GM19452 (cell line): ENCODE measurements at regions not wholly inside any gene's neighbourhood (a gene's known extent, or its start where the extent isn't known, plus 50 kb on each side); places are given as distances from the start of the nearest gene placed in this dataset.
"Not testable (repeated sequence)": the region's sequence is repeated elsewhere in the genome, so short reads cannot be mapped to it uniquely, and the experiment has no call there.

Source experiments
- ATAC-seq: cut with Tn5 transposase; IDR thresholded peaks from one replicate; pipeline ENCODE4 v1.9.1; 2021; ENCODE audit not compliant: unreplicated experiment

DNA sequence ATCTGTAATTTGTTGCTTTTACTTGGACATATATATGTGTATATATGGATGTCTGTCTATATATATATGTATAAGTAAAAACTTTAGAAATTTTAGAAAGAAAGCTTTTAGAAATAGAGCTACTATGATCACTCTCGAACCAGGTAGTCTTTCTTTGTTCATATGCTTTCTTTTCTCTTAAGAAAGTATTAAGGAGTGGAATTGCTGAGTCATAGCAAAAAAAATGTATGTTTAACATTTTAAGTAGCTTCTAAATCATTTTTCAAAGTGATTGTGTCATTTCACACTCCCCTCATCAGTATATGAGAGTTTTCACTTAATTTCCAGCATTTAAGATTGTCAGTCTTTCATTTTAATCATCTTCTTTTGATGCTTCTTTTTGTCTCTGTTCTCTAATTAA lies 447.9 kb upstream of the TECRL start:
- no peak for ATAC-seq

- ATAC-seq, result no peak
Observed at GRCh38 chr4:64846417-64846816, 437.2 kb upstream of the TECRL start.

DNA sequence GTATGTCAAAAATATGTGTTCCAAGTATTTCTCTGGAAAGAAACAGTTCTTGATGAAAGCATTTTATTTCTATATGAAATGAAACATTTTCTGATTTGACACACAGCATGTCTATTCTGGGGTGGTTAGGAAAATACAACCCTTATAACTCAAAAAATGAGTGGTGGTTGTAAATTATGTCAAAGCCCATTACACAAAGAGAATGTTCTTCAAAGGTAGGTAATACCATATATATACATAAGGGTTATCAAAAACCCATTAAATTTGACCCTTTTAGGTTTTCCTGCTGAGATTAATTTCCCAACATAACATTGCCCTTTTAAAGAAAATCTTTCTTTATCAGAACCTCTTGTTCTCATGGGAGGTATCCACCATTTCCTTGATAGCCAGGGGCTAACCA lies 420.5 kb upstream of the TECRL start:
- no peak for ATAC-seq

- no peak for ATAC-seq
Observed at GRCh38 chr4:64824591-64824990, 415.3 kb upstream of the TECRL start.

- no peak for ATAC-seq
Observed at GRCh38 chr4:64822405-64822804, 413.2 kb upstream of the TECRL start.

DNA sequence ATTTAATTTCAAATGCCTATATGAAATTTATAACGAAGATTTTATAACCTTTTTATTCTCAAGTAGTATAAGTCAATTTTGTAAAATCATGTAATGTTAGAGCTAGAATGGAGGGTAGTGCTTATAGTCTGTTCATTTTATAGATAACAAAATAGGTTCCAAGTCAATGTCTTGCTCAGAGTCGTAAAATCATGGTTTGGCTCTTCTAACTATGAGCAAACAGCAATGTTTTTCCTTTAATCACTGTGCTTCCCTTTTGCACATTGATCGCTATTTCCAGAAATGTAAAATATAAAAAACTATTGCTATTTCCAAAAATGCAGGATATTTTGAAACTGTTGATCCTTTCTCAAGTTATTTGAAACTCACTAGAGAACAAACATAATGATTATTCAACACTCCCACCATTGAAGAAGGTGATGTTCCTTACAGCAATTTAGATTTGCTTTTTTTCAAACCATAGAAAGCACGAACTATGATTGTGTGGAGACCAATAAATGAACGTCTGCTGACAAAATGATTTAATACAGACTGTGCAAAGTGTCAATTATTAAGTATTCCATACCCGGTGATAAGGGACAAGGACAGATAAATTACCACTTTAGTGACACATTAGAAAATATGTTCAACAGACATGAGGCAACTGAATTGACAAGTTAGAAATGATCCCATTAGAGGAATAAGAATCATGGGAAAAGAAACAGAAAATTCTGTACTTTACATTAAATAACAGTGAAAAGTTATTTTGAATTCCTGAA lies 412.1 kb upstream of the TECRL start:
- ATAC-seq, result no peak

- no peak for ATAC-seq
Observed at GRCh38 chr4:64814616-64815015, 405.4 kb upstream of the TECRL start.

GRCh38 chr4:64807821-64808220 lies 398.6 kb upstream of the TECRL start:
- ATAC-seq, result no peak

GRCh38 chr4:64799751-64800150 lies 390.5 kb upstream of the TECRL start:
- ATAC-seq, result no peak

GRCh38 chr4:64798828-64799227 lies 389.6 kb upstream of the TECRL start:
- ATAC-seq, result not testable (repeated sequence)

- no peak for ATAC-seq
Observed at GRCh38 chr4:64796581-64796980, 387.3 kb upstream of the TECRL start.

GRCh38 chr4:64784125-64784524 lies 374.9 kb upstream of the TECRL start:
- no peak for ATAC-seq

DNA sequence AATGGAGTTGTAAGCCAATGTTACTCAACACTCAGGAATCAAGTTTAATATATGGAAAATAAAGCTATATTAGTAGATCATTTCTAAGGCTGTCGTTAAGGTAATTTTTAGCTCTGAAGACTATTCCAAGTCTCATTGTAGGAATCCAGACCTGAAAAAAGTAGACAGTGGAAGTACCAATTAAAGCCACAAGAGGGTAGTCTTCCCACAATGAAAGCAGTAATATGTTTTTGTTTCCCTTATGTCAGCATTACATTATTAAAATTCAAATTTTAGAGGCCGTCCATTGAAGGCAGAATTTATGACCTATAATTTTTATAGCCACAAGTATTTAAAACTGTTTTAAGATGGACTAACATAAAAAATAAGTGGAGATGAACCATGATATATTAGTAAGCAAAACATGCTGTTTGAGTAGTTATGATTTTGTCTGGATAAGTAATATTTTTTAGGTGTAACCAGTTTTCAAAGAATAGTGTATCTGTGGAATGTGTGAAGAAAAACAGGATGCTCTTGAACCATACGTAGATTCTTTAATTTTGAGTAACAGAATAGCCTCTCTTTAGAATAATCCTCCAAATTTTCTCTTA lies 372.6 kb upstream of the TECRL start:
- no peak for ATAC-seq

DNA sequence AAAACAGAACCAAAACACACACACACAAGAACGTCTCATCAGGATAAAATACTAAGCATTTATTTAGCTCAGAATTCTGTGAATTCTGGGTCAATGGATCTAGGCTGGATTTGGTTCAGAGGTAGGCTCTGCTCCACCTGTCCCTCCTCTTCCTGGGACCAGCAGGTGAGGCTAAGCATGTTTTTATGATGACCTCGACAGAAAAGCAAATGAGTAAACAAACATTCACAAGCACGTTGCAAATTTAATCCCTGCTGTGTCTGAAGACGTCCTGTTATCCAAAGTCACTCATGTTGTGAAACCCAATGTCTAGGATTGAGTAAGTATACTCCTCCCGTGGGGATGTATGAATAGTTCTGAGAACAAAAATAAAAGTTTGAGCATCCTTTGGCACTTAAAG lies 371.4 kb upstream of the TECRL start:
- no peak for ATAC-seq

DNA sequence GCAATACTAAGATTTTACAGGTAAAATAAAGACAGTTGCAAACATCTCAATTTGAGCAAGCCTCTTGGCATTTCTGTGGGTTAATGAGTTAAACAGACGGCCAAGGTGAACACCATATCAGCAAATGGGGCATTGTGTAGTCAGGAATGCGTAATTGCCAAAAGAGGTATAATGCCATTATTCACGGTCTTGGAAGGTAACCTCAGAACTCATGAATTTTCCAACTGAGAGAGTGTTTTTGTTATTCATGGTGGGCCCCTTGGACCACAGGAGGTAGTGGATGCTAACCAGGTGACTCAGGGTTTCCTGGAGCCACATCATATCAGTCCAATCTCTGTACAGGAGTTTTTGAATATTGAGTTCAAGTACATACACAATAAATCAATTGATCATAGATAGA lies 368.0 kb upstream of the TECRL start:
- ATAC-seq, result no peak

DNA sequence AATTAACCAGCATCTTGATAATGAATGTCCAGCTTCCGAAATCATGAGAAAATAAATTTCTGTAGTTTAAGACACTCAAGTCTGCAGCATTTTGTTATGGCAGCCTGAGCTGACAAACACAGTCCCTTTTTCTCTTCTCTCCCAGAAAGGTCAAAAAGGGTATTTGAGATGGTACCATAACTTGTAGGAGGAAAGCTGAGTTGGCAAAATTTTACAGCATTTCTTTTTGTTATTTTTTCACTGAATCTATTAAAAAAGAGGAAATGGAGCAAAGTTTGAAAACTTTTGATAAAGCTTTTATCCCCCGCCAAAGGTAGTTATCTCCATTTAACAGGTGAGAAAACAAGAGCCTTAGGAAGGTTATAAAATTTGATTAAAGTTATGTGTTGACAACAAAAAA lies 367.6 kb upstream of the TECRL start:
- ATAC-seq, result no peak

DNA sequence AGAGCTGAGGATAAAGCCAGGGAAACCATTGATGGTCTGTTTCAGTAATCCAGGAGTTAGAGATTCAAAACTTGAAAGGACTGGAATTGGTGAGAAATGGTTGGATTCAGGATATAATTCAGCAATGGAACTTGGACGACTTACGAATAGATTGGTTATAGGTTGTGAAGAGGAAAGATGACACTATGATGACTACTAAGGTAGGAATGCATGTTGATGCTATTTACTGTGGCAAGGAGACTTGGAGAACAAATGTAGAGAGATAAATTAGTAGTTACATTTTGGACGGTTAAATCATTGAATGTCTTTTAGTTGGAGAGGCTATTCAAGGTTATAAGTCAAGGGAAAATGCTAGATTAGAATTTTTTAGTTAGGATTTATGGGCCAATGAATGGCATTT lies 365.4 kb upstream of the TECRL start:
- ATAC-seq, result no peak

DNA sequence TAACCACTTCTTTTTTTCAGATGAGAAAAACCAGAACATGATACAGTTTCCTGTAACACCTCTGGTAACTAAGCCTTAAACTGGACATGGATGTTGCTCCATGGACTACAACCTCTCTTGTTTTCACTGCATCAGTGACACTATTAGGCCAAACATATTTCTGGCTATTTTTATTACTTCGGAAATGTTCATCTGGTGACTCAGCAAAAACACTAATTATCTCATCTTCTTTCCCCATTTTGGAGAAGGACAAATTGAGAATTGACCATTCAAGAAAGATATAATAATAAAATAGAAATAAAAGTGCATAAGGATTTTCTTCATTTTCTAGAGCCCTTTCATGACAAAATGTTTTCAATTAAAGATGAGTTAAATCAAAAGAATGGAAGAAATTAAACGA lies 361.9 kb upstream of the TECRL start:
- ATAC-seq, result no peak

- no peak for ATAC-seq
Observed at GRCh38 chr4:64767547-64767946, 358.3 kb upstream of the TECRL start.

DNA sequence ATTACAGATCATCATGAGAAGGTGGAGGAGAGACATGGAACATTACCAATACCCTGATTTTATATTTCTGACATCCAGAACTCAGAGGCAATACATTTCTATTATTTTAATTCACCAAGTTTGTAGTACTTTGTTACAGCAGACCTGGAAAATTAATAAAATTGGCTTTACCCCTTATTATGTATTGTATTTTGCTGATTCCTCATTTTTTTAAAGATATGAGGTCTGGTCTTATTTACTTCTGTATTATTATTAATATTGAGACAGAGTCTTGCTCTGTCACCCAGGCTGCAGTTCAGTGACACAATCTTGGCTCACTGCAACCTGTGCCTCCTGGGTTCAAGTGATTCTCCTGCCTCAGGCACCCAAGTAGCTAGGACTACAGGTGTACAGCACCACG lies 357.3 kb upstream of the TECRL start:
- no peak for ATAC-seq

- no peak for ATAC-seq
Observed at GRCh38 chr4:64756016-64756415, 346.8 kb upstream of the TECRL start.

- no peak for ATAC-seq
Observed at GRCh38 chr4:64747919-64748715, 338.9 kb upstream of the TECRL start.
